Large intestine (tissue), 3 donors: ENCODE measurements at regions not wholly inside any gene's neighbourhood (a gene's known extent, or its start where the extent isn't known, plus 50 kb on each side); places are given as distances from the start of the nearest gene placed in this dataset.
"Not testable (repeated sequence)": the region's sequence is repeated elsewhere in the genome, so short reads cannot be mapped to it uniquely, and the experiment has no call there.

ENCODE experiments used
- DNase-seq, 2 donors: peaks; one replicate each; pipeline versions ENCODE4 v3.0.0 to v3.0.0-alpha.2; 2013
- H3K27ac ChIP-seq: one replicate; pipeline ENCODE4 v1.5.1; 2013; ENCODE audit warnings: low read length
- H3K27me3 ChIP-seq: 2 replicates; pipeline ENCODE4 v1.6.1; 2013; ENCODE audit warnings: low read length; ENCODE audit not compliant: control insufficient read depth, insufficient read depth
- H3K36me3 ChIP-seq: 2 replicates; pipeline ENCODE4 v1.6.1; 2013; ENCODE audit warnings: low read length; ENCODE audit not compliant: control insufficient read depth, insufficient read depth
- H3K4me1 ChIP-seq: one replicate; pipeline ENCODE4 v1.6.1; 2013; ENCODE audit warnings: low read length; ENCODE audit not compliant: control insufficient read depth, insufficient read depth
- H3K4me3 ChIP-seq: one replicate; pipeline ENCODE4 v1.5.1; 2013; ENCODE audit warnings: low read length
- H3K9me3 ChIP-seq: one replicate; pipeline ENCODE4 v1.6.1; 2013; ENCODE audit warnings: mild to moderate bottlenecking, low read depth, low read length, moderate library complexity; ENCODE audit not compliant: control insufficient read depth
- WGBS: methylation state at CpG from one replicate; pipeline ENCODE4 v1.1.5; 2013; ENCODE audit warnings: low lambda C conversion rate; ENCODE audit not compliant: insufficient coverage; 5-methylcytosine and 5-hydroxymethylcytosine counted together

GRCh38 chr5:24226479-24226878, 418.3 kb downstream of the CDH10 start:
- no CpG with 5 or more reads among the region's 1 CpG for WGBS
- no peaks in the 10 kb centered on the region for H3K36me3 ChIP-seq
- DNase-seq = no peak
- H3K27me3 ChIP-seq = no peaks in the 10 kb centered on the region
- no peaks in the 10 kb centered on the region for H3K4me1 ChIP-seq
- H3K4me3 ChIP-seq = no peak overlapping the region
- H3K27ac ChIP-seq = no peak overlapping the region
- H3K9me3 ChIP-seq = no peaks in the 10 kb centered on the region

DNA sequence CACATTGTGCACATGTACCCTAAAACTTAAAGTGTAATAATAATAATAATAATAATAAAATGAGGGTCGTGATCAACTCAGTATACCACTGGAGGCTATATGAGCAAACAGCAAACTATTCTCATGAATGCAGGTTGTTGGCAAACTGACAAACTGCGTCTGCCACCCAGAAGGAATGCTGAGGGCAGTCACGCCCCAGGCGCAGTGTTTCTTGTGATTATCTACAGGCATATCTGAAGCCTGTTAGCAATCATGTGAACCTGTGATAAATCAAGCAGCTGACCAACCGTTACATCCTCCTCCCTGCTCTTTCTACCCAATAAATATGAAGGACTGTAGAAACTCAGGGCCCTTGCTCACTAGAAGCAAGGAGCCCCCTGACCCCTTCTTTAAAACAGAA, 416.9 kb downstream of the CDH10 start:
- not testable (repeated sequence) for H3K27ac ChIP-seq, H3K27me3 ChIP-seq, H3K4me3 ChIP-seq, H3K9me3 ChIP-seq, DNase-seq, H3K36me3 ChIP-seq, H3K4me1 ChIP-seq
- no CpG with 5 or more reads among the region's 5 CpGs for WGBS

GRCh38 chr5:24232041-24232440, 412.7 kb downstream of the CDH10 start:
- Histone ChIP-seq H3K27me3 (no peaks in the 10 kb centered on the region), H3K36me3 (no peaks in the 10 kb centered on the region), H3K27ac (no peak overlapping the region), H3K4me1 (peaks cover 3% of the 10 kb centered on the region), H3K9me3 (no peaks in the 10 kb centered on the region), H3K4me3 (no peak overlapping the region)
- 0% methylated on average over 1 of the region's 1 CpG for WGBS
- peak; percentile 4 to 29 for DNase-seq

- WGBS = 100% methylated on average over 1 of the region's 4 CpGs
- no peak overlapping the region for H3K27ac ChIP-seq
- H3K4me1 ChIP-seq = peaks cover 3% of the 10 kb centered on the region
- no peak overlapping the region for H3K4me3 ChIP-seq
- DNase-seq = no peak
- no peaks in the 10 kb centered on the region for H3K27me3 ChIP-seq
- no peaks in the 10 kb centered on the region for H3K9me3 ChIP-seq
- H3K36me3 ChIP-seq = no peaks in the 10 kb centered on the region
Observed at GRCh38 chr5:24232929-24233498, 411.8 kb downstream of the CDH10 start.

- H3K4me1 ChIP-seq = peaks cover 3% of the 10 kb centered on the region
- no peak for DNase-seq
- no peaks in the 10 kb centered on the region for H3K36me3 ChIP-seq
- WGBS = 70% methylated on average over 2 of the region's 2 CpGs
- H3K9me3 ChIP-seq = no peaks in the 10 kb centered on the region
- no peaks in the 10 kb centered on the region for H3K27me3 ChIP-seq
- no peak overlapping the region for H3K4me3 ChIP-seq
- H3K27ac ChIP-seq = no peak overlapping the region
Observed at GRCh38 chr5:24235946-24236345, 408.8 kb downstream of the CDH10 start.

DNA sequence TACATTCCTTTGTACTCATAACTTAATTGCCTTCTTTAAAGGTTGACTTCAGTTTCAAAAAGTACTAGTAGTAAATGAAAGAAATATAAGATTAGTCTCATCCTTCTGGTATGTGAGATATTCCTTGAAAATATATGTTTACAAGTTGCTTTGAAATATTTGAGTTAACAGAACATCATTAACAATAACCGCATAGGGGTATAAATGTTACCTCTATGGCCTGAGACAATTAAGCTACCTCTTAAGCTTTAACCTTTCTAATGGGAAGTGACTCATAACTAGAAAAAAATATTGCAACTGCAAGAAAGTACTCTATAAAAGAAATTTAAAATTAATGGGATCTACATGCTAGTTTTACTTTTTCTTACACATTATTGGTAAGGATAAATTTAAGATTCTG, 399.0 kb downstream of the CDH10 start:
- H3K4me1 ChIP-seq = no peaks in the 10 kb centered on the region
- H3K36me3 ChIP-seq = no peaks in the 10 kb centered on the region
- no peaks in the 10 kb centered on the region for H3K27me3 ChIP-seq
- no peak overlapping the region for H3K4me3 ChIP-seq
- no peaks in the 10 kb centered on the region for H3K9me3 ChIP-seq
- DNase-seq = no peak
- no peak overlapping the region for H3K27ac ChIP-seq
- WGBS = no CpG with 5 or more reads among the region's 1 CpG

DNA sequence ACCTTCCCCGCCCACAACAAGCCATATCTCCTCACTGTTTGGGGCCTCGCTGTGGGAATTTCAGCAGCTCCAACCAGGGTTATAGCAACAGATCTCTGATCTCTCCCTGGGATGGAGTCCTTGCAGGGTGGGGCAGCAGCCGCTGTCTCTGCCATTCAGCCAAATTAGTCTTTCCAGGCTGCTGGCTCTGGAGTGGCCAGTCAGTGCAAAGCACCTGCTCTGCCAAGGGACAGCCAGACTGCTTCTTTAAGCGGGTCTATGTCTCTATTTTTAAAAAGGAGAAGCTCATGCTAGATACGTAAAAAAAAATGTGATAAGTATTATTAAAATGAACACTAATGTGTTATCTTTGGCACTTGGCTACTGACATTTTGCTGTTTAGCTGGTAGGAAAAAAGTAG, 380.2 kb downstream of the CDH10 start:
- Histone ChIP-seq H3K4me1 (no peaks in the 10 kb centered on the region), H3K9me3 (no peaks in the 10 kb centered on the region), H3K27ac (no peak overlapping the region), H3K27me3 (no peaks in the 10 kb centered on the region), H3K36me3 (no peaks in the 10 kb centered on the region), H3K4me3 (no peak overlapping the region)
- WGBS = 92% methylated on average over 2 of the region's 5 CpGs
- no peak for DNase-seq

DNA sequence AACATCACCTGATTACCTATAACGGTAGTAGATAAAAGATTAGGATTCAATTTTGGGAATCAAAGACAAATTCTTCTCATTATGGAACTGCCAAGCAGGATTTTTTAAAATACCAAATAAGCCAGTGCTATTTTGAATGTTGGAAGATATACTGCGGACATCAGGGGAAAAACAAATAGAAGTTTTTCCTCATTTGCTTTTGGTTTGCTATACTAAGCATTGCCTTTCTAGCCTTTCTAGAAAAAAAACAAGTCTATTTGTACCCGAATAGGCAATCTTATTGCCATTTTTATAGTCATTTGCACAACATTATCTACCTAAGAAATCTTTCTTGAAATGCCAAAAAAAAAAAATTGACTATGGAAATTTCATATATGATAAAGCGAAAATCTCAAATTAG, 379.5 kb downstream of the CDH10 start:
- H3K27ac ChIP-seq = no peak overlapping the region
- H3K36me3 ChIP-seq = no peaks in the 10 kb centered on the region
- no peaks in the 10 kb centered on the region for H3K9me3 ChIP-seq
- H3K27me3 ChIP-seq = no peaks in the 10 kb centered on the region
- no peaks in the 10 kb centered on the region for H3K4me1 ChIP-seq
- no peak for DNase-seq
- WGBS = 89% methylated on average over 4 of the region's 4 CpGs
- no peak overlapping the region for H3K4me3 ChIP-seq

GRCh38 chr5:24268482-24269056, 376.2 kb downstream of the CDH10 start:
- Histone ChIP-seq H3K36me3 (no peaks in the 10 kb centered on the region), H3K9me3 (no peaks in the 10 kb centered on the region), H3K4me3 (no peak overlapping the region), H3K27me3 (no peaks in the 10 kb centered on the region), H3K27ac (no peak overlapping the region), H3K4me1 (no peaks in the 10 kb centered on the region)
- DNase-seq = no peak
- WGBS = 80% methylated on average over 1 of the region's 2 CpGs

DNA sequence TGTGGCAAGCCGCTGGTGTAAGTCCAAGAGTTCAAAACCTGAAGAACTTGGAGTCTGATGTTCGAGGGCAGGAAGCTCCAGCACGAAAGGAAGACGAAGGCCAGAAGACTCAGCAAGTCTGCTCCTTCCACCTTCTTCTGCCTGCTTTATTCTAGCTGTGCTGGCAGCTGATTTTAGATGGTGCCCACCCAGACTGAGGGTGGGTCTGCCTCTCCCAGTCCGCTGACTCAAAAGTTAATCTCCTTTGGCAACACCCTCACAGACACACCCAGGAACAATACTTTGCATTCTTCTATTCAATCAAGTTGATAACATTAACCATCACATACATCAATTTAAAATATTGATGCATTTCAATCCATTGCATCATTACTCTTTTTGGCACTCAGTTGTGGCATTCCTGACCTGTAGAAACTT, 373.1 kb downstream of the CDH10 start:
- WGBS = no CpG with 5 or more reads among the region's 5 CpGs
- H3K4me1 ChIP-seq, H3K4me3 ChIP-seq: not testable (repeated sequence)

GRCh38 chr5:24272741-24273140, 372.0 kb downstream of the CDH10 start:
- Histone ChIP-seq H3K27ac (no peak overlapping the region), H3K9me3 (no peaks in the 10 kb centered on the region), H3K4me3 (no peak overlapping the region), H3K36me3 (no peaks in the 10 kb centered on the region), H3K4me1 (no peaks in the 10 kb centered on the region), H3K27me3 (no peaks in the 10 kb centered on the region)
- DNase-seq = no peak
- no CpG with 5 or more reads among the region's 7 CpGs for WGBS

More for the DNA sequence above, 373.1 kb downstream of the CDH10 start:
- not testable (repeated sequence) for H3K27me3 ChIP-seq, H3K36me3 ChIP-seq, H3K27ac ChIP-seq, DNase-seq, H3K9me3 ChIP-seq
